HG03457 (cell line): ENCODE measurements at regions not wholly inside any gene's neighbourhood (a gene's known extent, or its start where the extent isn't known, plus 50 kb on each side); places are given as distances from the start of the nearest gene placed in this dataset.

Experiments
- ATAC-seq: cut with Tn5 transposase; IDR thresholded peaks from one replicate; pipeline ENCODE4 v1.9.1; 2021; ENCODE audit warnings: moderate number of reproducible peaks; ENCODE audit not compliant: unreplicated experiment

DNA sequence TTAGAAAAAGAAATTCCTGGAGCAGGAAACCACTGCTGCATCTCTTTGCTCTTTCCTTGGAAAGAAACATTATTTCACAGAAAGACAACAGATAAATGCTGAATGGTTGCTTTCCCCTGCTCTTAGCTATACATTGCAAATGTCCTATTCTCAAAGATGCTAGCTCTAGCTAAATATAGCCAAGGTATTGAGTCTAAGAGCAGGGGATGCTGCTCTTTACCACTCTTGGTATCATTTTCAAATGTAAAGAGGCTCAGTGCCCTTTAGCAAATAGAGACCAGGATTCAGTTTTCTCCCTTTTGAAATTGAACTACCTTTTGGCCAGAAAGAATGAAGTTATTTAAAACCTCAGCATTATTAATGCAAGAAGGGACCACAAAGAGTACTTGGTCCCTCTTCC is 104.0 kb upstream of the FUT8 start:
- ATAC-seq = no peak

DNA sequence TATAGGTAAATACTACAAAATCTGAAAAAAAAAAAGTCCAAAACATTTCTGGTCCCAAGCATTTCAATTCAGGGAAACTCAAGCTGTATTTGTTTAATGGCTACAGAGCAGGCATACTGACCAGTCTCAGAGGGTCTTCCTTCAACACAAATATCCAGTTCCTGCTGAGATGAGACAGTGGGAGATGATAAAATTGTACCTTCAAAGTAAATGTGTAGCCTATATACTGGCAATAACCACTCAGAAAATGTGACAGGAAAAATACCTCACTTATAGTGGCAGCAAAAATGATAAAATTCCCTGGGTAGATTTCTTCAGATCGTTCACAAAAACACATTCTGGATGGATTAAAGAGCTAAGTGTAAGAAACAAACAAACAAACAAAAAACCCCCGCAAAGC is 102.0 kb upstream of the FUT8 start:
- no peak for ATAC-seq

- ATAC-seq = no peak
These were observed 99.7 kb upstream of the FUT8 start for GRCh38 chr14:65312859-65313258.

GRCh38 chr14:65318636-65319506 is 93.7 kb upstream of the FUT8 start:
- ATAC-seq = no peak

DNA sequence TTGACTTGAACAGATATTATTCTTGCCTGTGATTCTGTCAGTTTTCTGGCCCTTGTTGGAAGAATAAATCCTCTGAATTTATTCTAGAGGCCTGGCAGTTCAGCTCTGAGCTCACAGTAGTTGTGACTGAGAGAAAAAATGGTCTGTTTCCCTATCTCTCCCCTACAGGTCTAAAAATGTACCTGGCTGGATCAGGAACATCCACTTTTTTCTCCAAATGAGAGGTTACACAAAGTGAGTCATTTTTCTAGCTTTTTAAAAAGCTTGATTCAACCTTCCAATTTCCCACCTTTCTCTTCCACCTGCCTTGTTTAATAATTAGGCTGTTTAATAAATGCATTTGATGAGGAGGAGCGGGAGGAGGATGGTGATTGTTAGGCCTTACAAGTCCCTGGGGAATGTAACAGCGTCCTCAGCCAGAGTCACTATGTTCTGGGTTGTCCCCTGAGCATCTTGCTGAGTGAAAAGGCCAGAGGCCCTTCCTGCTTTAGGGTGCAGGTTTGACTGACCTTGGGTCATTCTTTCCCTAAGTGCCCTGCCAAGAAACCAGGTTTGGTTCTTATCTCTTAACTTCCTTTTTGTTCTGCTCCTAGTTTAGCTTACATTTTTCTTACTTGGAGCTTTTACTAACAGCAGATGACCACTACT is 91.7 kb upstream of the FUT8 start:
- ATAC-seq = peak; percentile 17

- peak; percentile 40 for ATAC-seq
These were observed 91.1 kb upstream of the FUT8 start for GRCh38 chr14:65321370-65321875.

DNA sequence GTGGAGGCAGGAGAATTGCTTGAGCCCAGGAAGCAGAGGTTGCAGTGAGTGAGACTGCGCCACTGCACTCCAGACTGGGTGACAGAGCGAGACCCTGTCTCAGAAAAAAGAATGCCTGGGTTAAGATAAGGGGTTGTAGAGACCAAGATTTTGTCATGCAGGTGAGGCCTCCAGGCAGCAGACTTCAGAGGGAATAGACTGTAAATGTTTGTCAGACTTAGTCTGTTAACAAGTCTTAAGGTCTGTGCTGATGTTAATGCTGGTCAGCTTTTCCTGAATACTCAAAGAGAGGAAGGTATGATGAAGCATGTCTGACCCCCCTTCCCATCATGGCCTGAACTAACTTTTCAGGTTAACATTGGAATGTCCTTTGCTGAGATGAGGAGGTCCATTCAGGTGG is 83.0 kb upstream of the FUT8 start:
- ATAC-seq = no peak

DNA sequence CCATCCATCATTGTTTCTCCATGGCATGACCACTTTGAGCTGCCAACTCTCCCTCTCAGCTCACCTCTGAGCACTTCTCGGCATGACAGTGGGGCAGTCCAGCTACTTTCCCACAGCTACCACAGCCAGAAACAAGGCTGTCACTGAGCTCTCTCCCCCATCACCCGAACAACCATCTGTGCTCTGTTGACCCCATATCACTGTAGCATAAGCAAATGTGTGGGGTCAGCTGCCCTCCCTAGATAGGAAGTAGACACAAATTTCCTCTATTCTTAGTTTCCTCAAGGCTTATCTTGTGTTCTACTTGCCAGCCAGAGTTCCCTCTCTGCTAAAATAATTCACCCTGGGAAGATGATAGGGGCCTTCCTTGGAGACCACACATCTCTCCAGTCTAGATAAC is 82.6 kb upstream of the FUT8 start:
- no peak for ATAC-seq

DNA sequence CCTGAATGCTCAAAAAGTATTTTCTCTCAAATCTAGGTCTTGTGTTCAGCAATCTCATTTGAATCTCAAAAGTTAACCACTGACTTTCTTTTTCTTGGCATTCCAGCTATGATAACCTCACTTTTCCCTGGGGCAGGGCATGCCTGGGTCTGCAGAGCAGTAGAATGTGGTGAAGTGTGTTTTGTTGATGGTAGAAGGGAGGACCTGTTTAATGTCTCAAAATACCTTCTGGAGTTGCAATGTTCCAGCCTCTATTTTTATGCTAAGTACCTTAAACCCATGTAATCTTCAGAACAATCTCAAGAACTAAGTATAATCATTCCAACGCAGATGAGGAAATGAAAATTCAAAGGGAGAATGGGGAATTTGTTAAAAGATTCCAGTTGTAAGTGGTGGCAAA is 82.1 kb upstream of the FUT8 start:
- ATAC-seq = no peak

DNA sequence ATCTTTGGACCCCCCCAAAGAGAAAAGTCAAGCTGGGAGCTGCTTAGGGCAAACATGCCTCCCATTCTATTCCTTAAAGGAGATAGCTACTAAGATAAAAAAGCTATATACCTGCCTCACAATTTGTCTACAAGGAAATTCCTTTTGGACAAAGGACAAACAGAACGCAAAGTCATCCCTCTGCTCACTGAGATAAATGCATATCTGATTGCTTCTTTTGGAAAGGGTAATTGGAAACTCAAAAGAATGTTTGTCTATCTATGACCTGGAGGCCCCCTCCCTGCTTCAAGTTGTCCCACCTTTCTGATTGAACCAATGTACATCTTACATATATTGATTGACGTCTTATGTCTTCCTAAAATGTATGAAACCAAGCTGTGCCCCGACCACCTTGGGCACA is 80.9 kb upstream of the FUT8 start:
- no peak for ATAC-seq

- no peak for ATAC-seq
These were observed 80.2 kb upstream of the FUT8 start for GRCh38 chr14:65332141-65332871.

- ATAC-seq = no peak
These were observed 78.4 kb upstream of the FUT8 start for GRCh38 chr14:65333943-65334687.

DNA sequence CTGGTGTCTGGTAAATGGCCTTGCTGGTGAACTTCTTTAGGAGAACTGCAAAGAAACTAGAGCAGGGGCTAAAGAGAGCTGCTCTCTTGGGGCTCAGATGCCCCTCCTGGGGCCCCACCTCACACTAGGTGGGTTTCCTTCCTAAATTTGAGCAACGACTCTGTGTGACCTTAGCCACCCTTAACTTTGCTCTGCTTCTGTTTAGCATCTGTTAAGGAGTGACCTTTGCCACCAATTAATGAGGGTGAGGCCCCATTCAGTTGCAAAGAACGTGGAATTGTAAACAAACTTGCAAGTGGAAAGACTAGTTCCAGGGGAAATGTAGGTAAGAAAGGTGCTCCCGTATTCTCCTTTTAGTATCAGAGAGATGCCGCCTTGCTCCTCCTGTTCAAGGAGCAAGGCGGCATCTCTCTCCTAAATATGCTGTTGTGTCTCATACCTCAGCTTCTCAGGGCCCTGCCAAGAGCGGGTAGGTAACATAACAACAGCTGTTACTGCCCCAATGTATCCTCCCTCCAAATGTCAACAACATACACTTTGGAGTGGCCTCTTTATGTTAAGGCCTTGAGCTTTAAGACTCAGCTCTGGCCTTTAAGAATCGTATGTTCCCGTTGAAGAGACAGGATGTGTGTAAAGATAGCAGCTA is 77.6 kb upstream of the FUT8 start:
- no peak for ATAC-seq

GRCh38 chr14:65335411-65335947 is 77.1 kb upstream of the FUT8 start:
- no peak for ATAC-seq

DNA sequence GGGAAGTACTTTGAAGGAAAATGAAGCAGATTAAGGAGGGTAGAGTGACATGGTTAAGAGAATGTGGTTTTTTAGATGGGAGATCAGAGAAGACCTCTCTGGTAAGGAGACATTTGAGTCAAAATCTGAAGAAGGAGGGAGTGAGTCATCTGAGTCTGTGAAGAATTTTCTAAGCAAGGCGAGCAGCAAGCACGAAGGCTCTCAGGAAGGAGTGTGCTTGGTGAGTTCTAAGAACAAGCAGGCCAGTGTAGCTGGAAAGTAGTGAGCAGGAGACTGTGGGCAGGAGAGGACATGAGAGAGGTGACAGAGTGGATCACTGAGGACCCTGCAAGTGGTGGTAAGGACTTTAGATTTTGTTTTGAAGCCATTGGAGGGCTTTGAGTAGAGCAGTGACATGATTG is 76.3 kb upstream of the FUT8 start:
- no peak for ATAC-seq

DNA sequence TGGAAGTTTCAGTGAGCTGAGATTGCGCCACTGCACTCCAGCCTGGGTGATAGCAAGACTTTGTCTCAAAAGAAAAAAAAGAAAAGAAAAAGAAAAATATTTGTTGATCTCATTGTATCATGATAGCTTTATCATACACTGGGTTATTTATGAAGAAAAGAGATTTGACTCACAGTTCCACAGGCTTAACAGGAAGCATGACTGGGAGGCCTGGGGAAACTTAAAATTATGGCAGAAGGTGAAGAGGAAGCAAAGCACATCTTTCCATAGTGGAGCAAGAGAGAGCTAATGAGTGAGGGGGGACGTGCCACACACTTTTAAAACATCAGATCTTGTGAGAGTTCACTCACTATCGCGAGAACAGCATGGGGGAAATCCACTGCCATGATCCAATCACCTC is 72.7 kb upstream of the FUT8 start:
- no peak for ATAC-seq

- ATAC-seq = no peak
These were observed 68.5 kb upstream of the FUT8 start for GRCh38 chr14:65344011-65344410.

DNA sequence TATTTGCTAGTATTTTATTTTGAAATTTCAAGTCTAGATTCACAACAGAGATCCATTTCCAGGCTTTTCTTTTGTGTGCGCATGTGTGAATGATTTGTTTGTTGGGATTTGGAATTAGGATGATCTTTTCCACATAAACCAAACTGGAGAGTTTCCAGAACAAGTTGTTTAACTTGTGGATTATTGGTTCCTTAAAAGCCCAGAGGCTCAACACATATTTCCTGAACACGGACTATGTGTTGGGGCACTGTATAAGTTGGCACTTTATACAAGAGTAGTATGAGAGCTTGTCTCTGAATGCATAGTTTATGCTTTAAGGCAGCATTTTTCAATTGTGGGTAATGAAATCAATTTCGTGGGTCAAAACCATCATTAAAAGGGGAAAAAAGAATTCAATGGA is 67.3 kb upstream of the FUT8 start:
- ATAC-seq = no peak

- no peak for ATAC-seq
These were observed 66.1 kb upstream of the FUT8 start for GRCh38 chr14:65346474-65346873.

GRCh38 chr14:65346895-65347294 is 65.6 kb upstream of the FUT8 start:
- no peak for ATAC-seq
